ENCODE measurements at regions not wholly inside any gene's neighbourhood (a gene's known extent, or its start where the extent isn't known, plus 50 kb on each side); places are given as distances from the start of the nearest gene placed in this dataset.
"Not testable (repeated sequence)": the region's sequence is repeated elsewhere in the genome, so short reads cannot be mapped to it uniquely, and the experiment has no call there.

DNA sequence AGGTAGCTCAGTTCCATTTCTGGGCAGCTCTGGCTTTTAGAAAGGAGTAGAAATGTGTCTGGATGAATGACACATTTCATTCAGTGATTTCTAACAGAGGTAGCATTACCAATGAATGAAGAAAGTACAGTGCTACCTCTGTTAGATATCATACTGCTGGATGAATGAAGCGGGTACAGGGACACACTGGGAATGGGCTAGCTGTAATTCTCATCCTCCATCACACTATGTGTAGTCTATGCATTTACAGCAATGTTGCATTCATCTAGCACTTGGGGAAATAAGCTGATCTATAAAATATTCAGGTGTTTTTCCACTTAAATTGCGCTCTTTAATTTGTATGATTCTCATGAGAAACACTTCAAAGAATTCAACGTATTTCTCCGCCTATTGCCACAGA, 158.3 kb upstream of the IRX5 start:
- TF ChIP-seq Cebpa-rat (IDR thresholded peaks at IDR 0.05): no peak

DNA sequence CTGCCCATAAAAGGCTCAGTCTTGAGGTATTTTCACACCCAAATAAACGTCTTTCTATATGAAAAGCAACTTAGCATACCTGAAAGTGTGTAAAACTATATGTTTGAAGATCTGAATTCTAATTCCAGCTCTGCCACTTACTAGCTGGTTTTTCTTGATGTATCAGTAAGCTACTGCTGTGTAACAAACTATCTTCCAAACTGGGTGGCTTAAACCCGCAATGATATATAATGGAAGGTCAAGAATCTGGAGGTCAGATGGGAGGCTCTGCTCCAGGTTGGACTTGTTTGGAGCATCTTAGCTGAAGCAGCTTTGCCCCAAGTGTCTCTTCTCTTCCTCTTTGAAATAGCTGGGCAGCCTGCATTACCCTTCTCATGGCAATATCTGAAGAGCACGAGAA, 164.3 kb upstream of the IRX5 start:
- no peak overlapping the region for H3K4me2 ChIP-seq

More for the DNA sequence above, 158.3 kb upstream of the IRX5 start:
- H3K27ac ChIP-seq: no peak overlapping the region
- no peak overlapping the region for H3K9ac ChIP-seq
- no peaks in the 10 kb centered on the region for H3K4me1 ChIP-seq
- H4K20me1 ChIP-seq: no peaks in the 10 kb centered on the region
- no peaks in the 10 kb centered on the region for H3K36me3 ChIP-seq
- peaks cover 0 to 17% (median 12%) of the 10 kb centered on the region in 11 experiments; a peak in 12 of 22 replicates for H3K9me3 ChIP-seq (replicated peaks in 1 of 11)
- H3K4me2 ChIP-seq: no peak overlapping the region
- H3K4me3 ChIP-seq: no peak overlapping the region
- H3K27me3 ChIP-seq: no peaks in the 10 kb centered on the region

GRCh38 chr16:54750249-54750648, 180.4 kb upstream of the IRX5 start:
- no peaks in the 10 kb centered on the region for H3K27me3 ChIP-seq
- peak overlapping the region; percentile 47 to 84 (median 74) for H3K4me2 ChIP-seq
- peak overlapping the region in 2 of 10 experiments; percentile 15 to 28; a peak in 2 of 20 replicates for H3K4me3 ChIP-seq
- no peaks in the 10 kb centered on the region for H3K36me3 ChIP-seq
- no peaks in the 10 kb centered on the region for H4K20me1 ChIP-seq
- H3K9me3 ChIP-seq (replicated peaks in 1 of 11): peaks cover 0 to 3% (median 1%) of the 10 kb centered on the region in 11 experiments; a peak in 5 of 22 replicates
- peak in 10 of 11 experiments; percentile 29 to 96 (median 76); a peak in 17 of 22 replicates for TF ChIP-seq Cebpa-rat (IDR thresholded peaks at IDR 0.05)
- peaks cover 19 to 37% (median 34%) of the 10 kb centered on the region in 10 experiments for H3K4me1 ChIP-seq
- H3K27ac ChIP-seq: peak overlapping the region in 9 of 11 experiments; percentile 58 to 77 (median 66); a peak in 18 of 22 replicates
- H3K9ac ChIP-seq: peak overlapping the region in 5 of 11 experiments; percentile 22 to 62 (median 38); a peak in 5 of 22 replicates

More for the DNA sequence above, 164.3 kb upstream of the IRX5 start:
- no peaks in the 10 kb centered on the region for H3K4me1 ChIP-seq
- H3K4me3 ChIP-seq: no peak overlapping the region
- H3K9ac ChIP-seq: no peak overlapping the region
- H3K36me3 ChIP-seq: no peaks in the 10 kb centered on the region
- H3K27ac ChIP-seq: no peak overlapping the region
- H3K27me3 ChIP-seq: no peaks in the 10 kb centered on the region
- no peaks in the 10 kb centered on the region for H4K20me1 ChIP-seq
- H3K9me3 ChIP-seq (replicated peaks in 1 of 11): peaks cover 0 to 10% (median 7%) of the 10 kb centered on the region in 11 experiments; a peak in 9 of 22 replicates
- TF ChIP-seq Cebpa-rat (IDR thresholded peaks at IDR 0.05): no peak

DNA sequence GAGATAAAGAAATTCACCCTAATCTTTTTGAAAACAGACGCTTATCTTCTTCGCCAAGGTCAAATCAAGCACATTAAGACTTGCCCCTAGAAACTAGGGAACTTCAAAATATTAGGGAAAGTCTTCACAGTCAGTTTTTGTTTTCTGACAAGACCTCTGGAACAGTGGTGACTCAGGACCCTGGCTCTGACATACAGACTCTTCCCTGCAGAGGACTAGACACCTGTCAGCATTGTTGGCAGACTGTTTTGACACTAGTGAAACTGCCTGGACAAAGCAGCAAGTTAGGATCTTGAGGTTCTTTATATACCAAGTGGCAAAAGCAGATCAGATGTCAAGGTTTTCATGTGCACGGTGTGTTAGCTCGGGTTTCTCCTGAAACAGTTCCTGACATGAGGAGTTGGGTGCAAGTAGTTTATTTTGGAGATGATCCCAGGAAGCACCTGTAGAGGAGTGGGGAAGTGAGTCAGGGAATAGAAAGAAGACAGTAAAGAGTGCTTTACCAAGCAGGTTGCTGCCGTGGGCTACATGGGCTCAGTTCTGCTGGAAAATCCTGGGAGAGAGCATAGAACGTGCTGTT, 182.0 kb upstream of the IRX5 start:
- Histone ChIP-seq H3K27ac (peak overlapping the region in 3 of 11 experiments; percentile 1 to 77 (median 75); a peak in 4 of 22 replicates), H3K4me2 (peak overlapping the region in 10 of 11 experiments; percentile 62 to 84 (median 76); a peak in 19 of 22 replicates), H3K4me1 (peaks cover 19 to 43% (median 35%) of the 10 kb centered on the region in 10 experiments), H3K36me3 (no peaks in the 10 kb centered on the region), H4K20me1 (no peaks in the 10 kb centered on the region), H3K27me3 (no peaks in the 10 kb centered on the region), H3K9ac (no peak overlapping the region), H3K4me3 (no peak overlapping the region), H3K9me3 (replicated peaks in 1 of 11) (peaks cover 0 to 10% (median 5%) of the 10 kb centered on the region in 11 experiments; a peak in 8 of 22 replicates)
- TF ChIP-seq Cebpa-rat (IDR thresholded peaks at IDR 0.05): no peak

- no peak overlapping the region for H3K27ac ChIP-seq
- no peak overlapping the region for H3K4me2 ChIP-seq
- H4K20me1 ChIP-seq: no peaks in the 10 kb centered on the region
- peaks cover 19 to 39% (median 32%) of the 10 kb centered on the region in 10 experiments for H3K4me1 ChIP-seq
- H3K27me3 ChIP-seq: no peaks in the 10 kb centered on the region
- no peaks in the 10 kb centered on the region for H3K36me3 ChIP-seq
- peaks cover 0 to 10% (median 5%) of the 10 kb centered on the region in 11 experiments; a peak in 8 of 22 replicates for H3K9me3 ChIP-seq (replicated peaks in 1 of 11)
- no peak overlapping the region for H3K9ac ChIP-seq
- no peak overlapping the region for H3K4me3 ChIP-seq
- no peak for TF ChIP-seq Cebpa-rat (IDR thresholded peaks at IDR 0.05)
These were observed 184.1 kb upstream of the IRX5 start for GRCh38 chr16:54746596-54746995.

DNA sequence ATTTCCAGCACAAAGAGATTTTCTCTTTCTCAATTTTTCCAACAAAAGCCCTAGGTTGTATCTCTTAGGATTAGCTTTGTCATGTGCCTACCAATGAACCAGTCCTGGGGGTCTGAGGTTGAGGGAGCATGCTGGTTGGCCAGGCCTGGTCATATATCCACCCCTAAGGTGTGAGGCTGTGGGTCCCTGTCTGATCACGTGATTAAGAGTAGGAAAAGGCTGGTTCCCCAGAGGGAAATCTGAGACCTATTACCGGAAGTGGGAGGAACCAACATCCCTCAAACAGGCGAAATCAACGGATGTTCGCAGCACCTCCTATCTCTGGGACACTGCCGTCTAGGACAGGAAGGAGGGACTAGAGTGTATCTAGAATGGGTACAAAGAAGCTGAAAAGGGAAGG, 185.7 kb upstream of the IRX5 start:
- TF ChIP-seq Cebpa-rat (IDR thresholded peaks at IDR 0.05): no peak

DNA sequence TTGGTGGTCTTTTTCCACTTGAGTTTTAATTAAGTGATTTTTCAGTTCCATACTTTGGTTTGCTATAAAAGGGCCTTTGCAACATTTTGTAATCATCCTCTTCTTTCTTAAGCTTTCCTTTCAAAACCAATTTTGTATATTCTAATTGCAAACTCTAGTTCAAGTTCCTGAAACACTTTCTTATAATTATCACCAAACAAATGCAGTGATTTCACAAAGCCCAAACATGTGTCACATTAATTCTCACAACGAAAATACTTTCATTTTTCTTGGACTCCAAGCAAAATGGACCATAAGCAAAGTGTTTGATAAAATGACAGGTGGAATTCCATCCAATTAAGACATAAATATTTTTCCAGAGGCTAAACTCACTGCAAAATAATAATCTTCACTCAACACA, 188.2 kb upstream of the IRX5 start:
- Histone ChIP-seq H3K9ac (no peak overlapping the region), H3K4me1 (peaks cover 0 to 7% (median 0%) of the 10 kb centered on the region in 10 experiments; a peak in 5 of 20 replicates), H3K9me3 (replicated peaks in 1 of 11) (peaks cover 0 to 10% (median 5%) of the 10 kb centered on the region in 11 experiments; a peak in 8 of 22 replicates), H3K27ac (no peak overlapping the region), H4K20me1 (no peaks in the 10 kb centered on the region), H3K36me3 (no peaks in the 10 kb centered on the region), H3K4me3 (no peak overlapping the region), H3K4me2 (no peak overlapping the region), H3K27me3 (no peaks in the 10 kb centered on the region)
- no peak for TF ChIP-seq Cebpa-rat (IDR thresholded peaks at IDR 0.05)

More for the DNA sequence above, 185.7 kb upstream of the IRX5 start:
- no peaks in the 10 kb centered on the region for H3K27me3 ChIP-seq
- no peak overlapping the region for H3K9ac ChIP-seq
- H3K27ac ChIP-seq: no peak overlapping the region
- peaks cover 0 to 10% (median 5%) of the 10 kb centered on the region in 11 experiments; a peak in 8 of 22 replicates for H3K9me3 ChIP-seq (replicated peaks in 1 of 11)
- no peaks in the 10 kb centered on the region for H4K20me1 ChIP-seq
- no peaks in the 10 kb centered on the region for H3K36me3 ChIP-seq
- peak overlapping the region in 3 of 11 experiments; percentile 7 to 11 (median 10); a peak in 3 of 22 replicates for H3K4me2 ChIP-seq
- no peak overlapping the region for H3K4me3 ChIP-seq
- H3K4me1 ChIP-seq: peaks cover 5 to 23% (median 16%) of the 10 kb centered on the region in 10 experiments

GRCh38 chr16:54739381-54739780, 191.3 kb upstream of the IRX5 start:
- no peak overlapping the region for H3K4me2 ChIP-seq
- no peak overlapping the region for H3K27ac ChIP-seq
- no peaks in the 10 kb centered on the region for H3K9me3 ChIP-seq (replicated peaks in 1 of 11)
- H3K4me1 ChIP-seq: no peaks in the 10 kb centered on the region
- H3K36me3 ChIP-seq: no peaks in the 10 kb centered on the region
- no peaks in the 10 kb centered on the region for H3K27me3 ChIP-seq
- H4K20me1 ChIP-seq: no peaks in the 10 kb centered on the region
- no peak overlapping the region for H3K9ac ChIP-seq
- no peak for TF ChIP-seq Cebpa-rat (IDR thresholded peaks at IDR 0.05)
- H3K4me3 ChIP-seq: no peak overlapping the region

- H3K27ac ChIP-seq: no peak overlapping the region
- peaks cover 0 to 4% (median 0%) of the 10 kb centered on the region in 11 experiments; a peak in 1 of 22 replicates for H3K9me3 ChIP-seq (replicated peaks in 1 of 11)
- H3K9ac ChIP-seq: no peak overlapping the region
- H3K4me2 ChIP-seq: no peak overlapping the region
- no peak for TF ChIP-seq Cebpa-rat (IDR thresholded peaks at IDR 0.05)
- H3K4me3 ChIP-seq: no peak overlapping the region
- H3K27me3 ChIP-seq: no peaks in the 10 kb centered on the region
- H3K36me3 ChIP-seq: no peaks in the 10 kb centered on the region
- no peaks in the 10 kb centered on the region for H3K4me1 ChIP-seq
- no peaks in the 10 kb centered on the region for H4K20me1 ChIP-seq
These were observed 196.5 kb upstream of the IRX5 start for GRCh38 chr16:54734156-54734555.

DNA sequence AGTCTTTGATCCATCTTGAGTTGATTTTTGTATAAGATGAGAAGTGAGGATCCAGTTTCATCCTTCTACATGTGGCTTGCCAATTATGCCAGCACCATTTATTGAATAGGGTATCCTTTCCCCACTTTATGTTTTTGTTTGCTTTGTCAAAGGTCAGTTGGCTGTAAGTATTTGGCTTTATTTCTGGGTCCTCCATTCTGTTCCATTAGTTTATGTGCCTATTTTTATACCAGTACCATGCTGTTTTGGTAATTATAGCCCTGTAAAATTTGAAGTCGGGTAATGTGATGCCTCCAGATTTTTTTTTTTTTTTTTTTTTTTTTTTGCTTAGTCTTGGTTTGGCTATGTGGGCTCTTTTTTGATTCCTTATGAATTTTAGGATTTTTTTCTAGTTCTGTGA, 203.0 kb upstream of the IRX5 start:
- not testable (repeated sequence) for H3K4me3 ChIP-seq; H3K4me2 ChIP-seq; H3K9me3 ChIP-seq (replicated peaks in 1 of 11)

More for the DNA sequence above, 203.0 kb upstream of the IRX5 start:
- H3K9ac ChIP-seq, H4K20me1 ChIP-seq, H3K4me1 ChIP-seq, H3K27me3 ChIP-seq, H3K36me3 ChIP-seq, H3K27ac ChIP-seq: not testable (repeated sequence)
